ENCODE measurements at regions not wholly inside any gene's neighbourhood (a gene's known extent, or its start where the extent isn't known, plus 50 kb on each side); places are given as distances from the start of the nearest gene placed in this dataset.
A peak's percentile ranks its signal among the peaks of the same experiment; 100 is the strongest.

DNA sequence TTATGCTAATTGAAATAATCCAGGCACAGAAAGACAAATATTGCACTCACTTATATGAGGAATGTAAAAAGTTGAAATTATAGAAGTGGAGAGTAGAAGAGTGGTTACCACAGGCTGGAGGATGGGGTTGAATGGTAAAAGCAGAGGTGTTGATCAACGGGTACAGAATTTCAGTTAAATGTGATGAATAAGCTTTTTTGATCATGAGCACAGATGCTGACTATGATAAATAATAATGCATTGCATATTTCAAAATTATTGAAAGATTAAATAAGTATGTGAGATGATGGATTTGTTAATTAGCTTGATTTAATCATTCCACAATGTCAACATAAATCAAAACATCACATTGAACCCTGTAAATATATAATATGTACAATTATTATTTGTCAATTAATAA is 213.1 kb downstream of the DCAF12L2 start:
- ChIA-PET POLR2A (no interaction called here), CTCF (no interaction called here)
- Histone ChIP-seq H3K9me3 (no peaks in the 10 kb centered on the region), H3K36me3 (ENCODE audit: control insufficient read depth in 2 of 2, extremely low read depth in 1 of 2, insufficient read depth in 1 of 2, low read length in 1 of 2) (no peaks in the 10 kb centered on the region), H3K27ac (ENCODE audit: low read length) (no peak overlapping the region), H3K27me3 (replicated peaks in 1 of 2; ENCODE audit: control insufficient read depth in 2 of 2, extremely low read depth in 1 of 2, insufficient read depth in 2 of 2, low read length in 1 of 2) (no peaks in the 10 kb centered on the region), H3K4me1 (ENCODE audit: control insufficient read depth in 1 of 2, extremely low read depth in 1 of 2, insufficient read depth in 2 of 2, low read length in 2 of 2) (no peaks in the 10 kb centered on the region), H3K4me3 (ENCODE audit: control insufficient read depth in 1 of 2, extremely low read depth in 1 of 2, low read length in 1 of 2) (no peak overlapping the region)
- Mint-ChIP-seq H3K36me3 (no peaks in the 10 kb centered on the region), H3K4me3 (no peak overlapping the region), H3K27ac (no peak overlapping the region), H3K9me3 (peaks cover 0 to 3% (median 0%) of the 10 kb centered on the region in 3 donors), H3K27me3 (peaks cover 0 to 8% of the 10 kb centered on the region in 2 donors), H3K4me1 (no peaks in the 10 kb centered on the region)
- ATAC-seq (replicated peaks in 1 of 4), result no peak
- DNase-seq, result no peak
- no CpG with 5 or more reads among the region's 1 CpG for WGBS (ENCODE audit: insufficient coverage)

DNA sequence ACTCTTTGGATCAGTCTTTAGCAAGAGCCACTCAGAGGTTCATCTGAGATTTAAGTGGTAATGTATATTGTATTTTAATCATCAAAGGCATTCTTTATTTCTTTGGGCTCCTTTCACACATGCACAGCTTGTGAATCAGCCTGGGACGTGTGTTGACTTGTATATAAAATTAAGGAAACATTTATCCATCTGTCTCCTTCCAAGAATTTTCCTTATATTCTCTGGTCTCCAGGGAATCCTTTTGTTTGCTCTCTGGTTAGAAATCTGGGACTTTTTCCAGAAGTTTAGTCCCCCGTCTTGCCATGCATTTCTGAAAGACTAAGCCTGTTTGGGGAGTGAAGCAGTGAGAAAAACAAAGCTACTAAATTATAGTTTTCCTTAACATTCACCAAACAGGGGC is 212.3 kb downstream of the DCAF12L2 start:
- H3K4me3 Mint-ChIP-seq, result no peak overlapping the region
- H3K27ac Mint-ChIP-seq, result no peak overlapping the region
- H3K27me3 ChIP-seq (replicated peaks in 1 of 2; ENCODE audit: control insufficient read depth in 2 of 2, extremely low read depth in 1 of 2, insufficient read depth in 2 of 2, low read length in 1 of 2), result no peaks in the 10 kb centered on the region
- H3K27me3 Mint-ChIP-seq, result peaks cover 0 to 8% of the 10 kb centered on the region in 2 donors
- DNase-seq (no peak), ATAC-seq (replicated peaks in 1 of 4) (no peak)
- H3K27ac ChIP-seq (ENCODE audit: low read length), result no peak overlapping the region
- WGBS (ENCODE audit: insufficient coverage), result no CpG with 5 or more reads among the region's 2 CpGs
- H3K9me3 Mint-ChIP-seq, result peaks cover 0 to 3% (median 0%) of the 10 kb centered on the region in 3 donors
- H3K4me1 ChIP-seq (ENCODE audit: control insufficient read depth in 1 of 2, extremely low read depth in 1 of 2, insufficient read depth in 2 of 2, low read length in 2 of 2), result no peaks in the 10 kb centered on the region
- ChIA-PET POLR2A (interaction anchor here in 1 of 2 donors (0.6 kb wide), 1 partner anchor 1582 kb away, joined by 3 read pairs; no protein-coding TSS in a partner anchor), CTCF (no interaction called here)
- no peaks in the 10 kb centered on the region for H3K9me3 ChIP-seq
- H3K36me3 ChIP-seq (ENCODE audit: control insufficient read depth in 2 of 2, extremely low read depth in 1 of 2, insufficient read depth in 1 of 2, low read length in 1 of 2), result no peaks in the 10 kb centered on the region
- no peaks in the 10 kb centered on the region for H3K36me3 Mint-ChIP-seq
- no peaks in the 10 kb centered on the region for H3K4me1 Mint-ChIP-seq
- no peak overlapping the region for H3K4me3 ChIP-seq (ENCODE audit: control insufficient read depth in 1 of 2, extremely low read depth in 1 of 2, low read length in 1 of 2)

DNA sequence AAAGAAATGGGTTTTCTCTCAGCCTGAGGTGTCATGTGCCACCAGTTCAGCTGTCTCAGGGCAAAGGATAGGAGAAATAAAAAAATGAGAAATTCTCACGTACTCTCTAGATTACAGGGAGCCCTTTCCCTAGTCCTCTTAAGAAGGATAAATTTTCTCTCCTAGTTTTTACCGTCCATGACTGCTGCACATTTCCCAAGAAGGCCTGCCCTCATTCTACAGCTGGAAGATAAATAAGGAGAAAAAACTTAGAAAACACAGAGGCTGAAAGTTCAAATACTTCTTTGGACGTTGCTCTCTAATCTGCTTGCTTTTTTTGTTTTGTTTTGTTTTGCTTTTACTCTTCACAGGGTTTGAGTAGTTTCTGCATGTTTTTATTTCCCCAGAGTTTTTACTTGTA is 211.9 kb downstream of the DCAF12L2 start:
- Mint-ChIP-seq H3K27me3 (peaks cover 0 to 8% of the 10 kb centered on the region in 2 donors), H3K36me3 (no peaks in the 10 kb centered on the region), H3K27ac (no peak overlapping the region), H3K4me1 (no peaks in the 10 kb centered on the region), H3K4me3 (no peak overlapping the region), H3K9me3 (peaks cover 0 to 3% (median 0%) of the 10 kb centered on the region in 3 donors)
- no peak overlapping the region for H3K27ac ChIP-seq (ENCODE audit: low read length)
- H3K36me3 ChIP-seq (ENCODE audit: control insufficient read depth in 2 of 2, extremely low read depth in 1 of 2, insufficient read depth in 1 of 2, low read length in 1 of 2), result no peaks in the 10 kb centered on the region
- no peaks in the 10 kb centered on the region for H3K27me3 ChIP-seq (replicated peaks in 1 of 2; ENCODE audit: control insufficient read depth in 2 of 2, extremely low read depth in 1 of 2, insufficient read depth in 2 of 2, low read length in 1 of 2)
- ChIA-PET CTCF (no interaction called here), POLR2A (interaction anchor here in 1 of 2 donors (0.6 kb wide), 1 partner anchor 1583 kb away, joined by 3 read pairs; no protein-coding TSS in a partner anchor)
- no peaks in the 10 kb centered on the region for H3K4me1 ChIP-seq (ENCODE audit: control insufficient read depth in 1 of 2, extremely low read depth in 1 of 2, insufficient read depth in 2 of 2, low read length in 2 of 2)
- DNase-seq (no peak), ATAC-seq (replicated peaks in 1 of 4) (no peak)
- WGBS (ENCODE audit: insufficient coverage), result no CpG with 5 or more reads among the region's 3 CpGs
- H3K9me3 ChIP-seq, result no peaks in the 10 kb centered on the region
- no peak overlapping the region for H3K4me3 ChIP-seq (ENCODE audit: control insufficient read depth in 1 of 2, extremely low read depth in 1 of 2, low read length in 1 of 2)

DNA sequence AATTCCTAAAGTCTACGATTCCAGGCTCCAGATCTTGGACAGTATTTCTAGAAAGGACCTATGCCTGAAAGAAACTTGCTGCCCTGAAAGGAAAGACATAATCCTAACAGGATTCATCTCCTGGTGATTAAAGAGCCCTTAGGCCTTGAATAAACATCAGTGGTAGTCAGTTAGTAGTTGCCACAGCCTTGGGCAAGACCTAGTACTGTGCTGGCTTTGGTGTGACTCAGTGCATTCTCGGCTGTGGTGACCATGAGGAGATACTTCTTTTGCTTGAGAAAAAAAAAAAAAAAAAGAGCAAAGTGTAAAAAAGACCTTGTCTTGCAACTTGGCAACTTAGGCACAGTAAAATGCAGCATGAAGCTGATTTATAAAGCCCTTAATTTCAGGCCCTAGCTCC is 188.2 kb downstream of the DCAF12L2 start:
- Histone ChIP-seq H3K36me3 (ENCODE audit: control insufficient read depth in 2 of 2, extremely low read depth in 1 of 2, insufficient read depth in 1 of 2, low read length in 1 of 2) (no peaks in the 10 kb centered on the region), H3K27ac (ENCODE audit: low read length) (no peak overlapping the region), H3K9me3 (no peaks in the 10 kb centered on the region), H3K27me3 (replicated peaks in 1 of 2; ENCODE audit: control insufficient read depth in 2 of 2, extremely low read depth in 1 of 2, insufficient read depth in 2 of 2, low read length in 1 of 2) (no peaks in the 10 kb centered on the region), H3K4me1 (ENCODE audit: control insufficient read depth in 1 of 2, extremely low read depth in 1 of 2, insufficient read depth in 2 of 2, low read length in 2 of 2) (no peaks in the 10 kb centered on the region), H3K4me3 (ENCODE audit: control insufficient read depth in 1 of 2, extremely low read depth in 1 of 2, low read length in 1 of 2) (no peak overlapping the region)
- H3K4me3 Mint-ChIP-seq, result no peak overlapping the region
- ATAC-seq (replicated peaks in 1 of 4), result no peak
- H3K9me3 Mint-ChIP-seq, result peaks cover 0 to 5% (median 0%) of the 10 kb centered on the region in 3 donors
- no CpG with 5 or more reads among the region's 2 CpGs for WGBS (ENCODE audit: insufficient coverage)
- H3K27me3 Mint-ChIP-seq, result peaks cover 0 to 5% of the 10 kb centered on the region in 2 donors
- ChIA-PET CTCF (interaction anchor here in 1 of 2 donors (0.6 kb wide), 1 partner anchor 292 kb away, joined by 6 read pairs; no protein-coding TSS in a partner anchor), POLR2A (no interaction called here)
- no peaks in the 10 kb centered on the region for H3K4me1 Mint-ChIP-seq
- H3K36me3 Mint-ChIP-seq, result no peaks in the 10 kb centered on the region
- DNase-seq, result no peak
- H3K27ac Mint-ChIP-seq, result no peak overlapping the region

DNA sequence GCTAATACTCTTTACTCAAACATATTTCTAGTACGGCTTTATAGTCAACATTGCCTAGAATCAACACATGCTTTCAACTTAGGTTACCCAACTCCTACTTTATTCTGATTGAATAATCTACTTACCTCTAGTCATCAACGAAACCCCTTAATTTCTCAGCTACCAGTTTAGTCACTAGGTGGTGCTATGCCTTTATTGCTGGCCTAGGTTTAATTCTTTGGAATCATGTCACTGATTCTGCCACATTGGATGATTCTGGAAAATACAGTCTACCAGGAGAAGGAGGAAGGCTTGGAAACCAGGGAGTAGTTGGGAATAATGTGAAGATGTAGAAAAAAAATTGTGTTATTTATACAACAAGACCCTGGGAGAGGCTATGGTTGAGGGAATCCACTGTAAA is 167.7 kb downstream of the DCAF12L2 start:
- Histone ChIP-seq H3K4me1 (ENCODE audit: control insufficient read depth in 1 of 2, extremely low read depth in 1 of 2, insufficient read depth in 2 of 2, low read length in 2 of 2) (no peaks in the 10 kb centered on the region), H3K36me3 (ENCODE audit: control insufficient read depth in 2 of 2, extremely low read depth in 1 of 2, insufficient read depth in 1 of 2, low read length in 1 of 2) (no peaks in the 10 kb centered on the region), H3K27me3 (replicated peaks in 1 of 2; ENCODE audit: control insufficient read depth in 2 of 2, extremely low read depth in 1 of 2, insufficient read depth in 2 of 2, low read length in 1 of 2) (no peaks in the 10 kb centered on the region), H3K9me3 (no peaks in the 10 kb centered on the region), H3K4me3 (ENCODE audit: control insufficient read depth in 1 of 2, extremely low read depth in 1 of 2, low read length in 1 of 2) (no peak overlapping the region), H3K27ac (ENCODE audit: low read length) (no peak overlapping the region)
- Mint-ChIP-seq H3K9me3 (no peaks in the 10 kb centered on the region), H3K4me3 (no peak overlapping the region), H3K4me1 (no peaks in the 10 kb centered on the region), H3K36me3 (no peaks in the 10 kb centered on the region), H3K27me3 (peaks cover 0 to 8% of the 10 kb centered on the region in 2 donors), H3K27ac (no peak overlapping the region)
- CTCF ChIA-PET, result no interaction called here
- POLR2A ChIA-PET, result no interaction called here
- no peak for DNase-seq
- no CpG with 5 or more reads among the region's 2 CpGs for WGBS (ENCODE audit: insufficient coverage)
- no peak for ATAC-seq (replicated peaks in 1 of 4)

DNA sequence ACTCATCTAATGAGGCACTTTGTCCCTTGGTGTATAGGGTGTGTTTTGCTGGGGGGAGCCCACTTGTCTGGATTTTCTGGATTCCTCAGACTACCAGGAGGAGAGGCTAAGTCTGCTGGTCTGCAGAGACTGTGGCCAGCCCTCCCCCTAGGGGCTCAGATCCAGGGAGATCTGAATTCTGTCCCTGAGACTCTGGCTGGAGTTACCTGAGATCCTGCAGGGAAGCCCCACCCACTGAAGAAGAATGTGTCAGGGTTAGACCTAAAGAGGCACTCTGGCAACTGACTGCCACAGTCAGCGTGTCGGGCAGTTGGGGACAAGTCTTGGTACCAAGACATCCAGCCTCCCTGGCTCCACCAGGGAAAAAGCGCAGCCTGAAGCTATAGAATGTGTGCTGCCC is 138.9 kb downstream of the DCAF12L2 start:
- Histone ChIP-seq H3K27ac (ENCODE audit: low read length) (no peak overlapping the region), H3K27me3 (replicated peaks in 1 of 2; ENCODE audit: control insufficient read depth in 2 of 2, extremely low read depth in 1 of 2, insufficient read depth in 2 of 2, low read length in 1 of 2) (no peaks in the 10 kb centered on the region), H3K4me3 (ENCODE audit: control insufficient read depth in 1 of 2, extremely low read depth in 1 of 2, low read length in 1 of 2) (no peak overlapping the region), H3K36me3 (ENCODE audit: control insufficient read depth in 2 of 2, extremely low read depth in 1 of 2, insufficient read depth in 1 of 2, low read length in 1 of 2) (no peaks in the 10 kb centered on the region), H3K4me1 (ENCODE audit: control insufficient read depth in 1 of 2, extremely low read depth in 1 of 2, insufficient read depth in 2 of 2, low read length in 2 of 2) (no peaks in the 10 kb centered on the region), H3K9me3 (no peaks in the 10 kb centered on the region)
- Mint-ChIP-seq H3K9me3 (peaks cover 0 to 11% (median 1%) of the 10 kb centered on the region in 3 donors), H3K4me3 (no peak overlapping the region), H3K27ac (no peak overlapping the region), H3K4me1 (no peaks in the 10 kb centered on the region), H3K36me3 (no peaks in the 10 kb centered on the region), H3K27me3 (peaks cover 0 to 11% of the 10 kb centered on the region in 2 donors)
- CTCF ChIA-PET, result no interaction called here
- DNase-seq, result no peak
- no CpG with 5 or more reads among the region's 3 CpGs for WGBS (ENCODE audit: insufficient coverage)
- POLR2A ChIA-PET, result no interaction called here
- no peak for ATAC-seq (replicated peaks in 1 of 4)

DNA sequence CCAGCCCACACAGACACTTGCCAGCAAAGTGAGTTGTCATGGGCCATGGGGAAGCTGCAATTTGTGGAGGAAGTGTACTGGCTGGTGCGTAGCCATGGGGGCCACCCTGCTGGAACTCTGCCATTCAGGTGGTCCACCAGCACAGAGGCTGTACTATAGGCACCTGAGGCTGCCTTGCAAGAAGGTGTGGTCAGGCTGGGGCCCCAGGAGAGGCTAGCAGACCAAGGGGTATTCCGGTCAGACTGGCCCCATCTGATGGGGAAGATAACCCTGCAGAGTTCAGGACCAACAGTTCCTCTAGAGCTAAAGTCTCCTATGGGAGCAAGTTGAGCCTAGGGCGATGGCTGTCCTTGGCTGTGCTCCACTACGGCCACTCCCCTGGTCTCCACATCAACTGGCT is 136.1 kb downstream of the DCAF12L2 start:
- Histone ChIP-seq H3K4me1 (ENCODE audit: control insufficient read depth in 1 of 2, extremely low read depth in 1 of 2, insufficient read depth in 2 of 2, low read length in 2 of 2) (no peaks in the 10 kb centered on the region), H3K4me3 (ENCODE audit: control insufficient read depth in 1 of 2, extremely low read depth in 1 of 2, low read length in 1 of 2) (no peak overlapping the region), H3K27ac (ENCODE audit: low read length) (no peak overlapping the region), H3K36me3 (ENCODE audit: control insufficient read depth in 2 of 2, extremely low read depth in 1 of 2, insufficient read depth in 1 of 2, low read length in 1 of 2) (no peaks in the 10 kb centered on the region), H3K9me3 (no peaks in the 10 kb centered on the region), H3K27me3 (replicated peaks in 1 of 2; ENCODE audit: control insufficient read depth in 2 of 2, extremely low read depth in 1 of 2, insufficient read depth in 2 of 2, low read length in 1 of 2) (no peaks in the 10 kb centered on the region)
- peaks cover 0 to 6% (median 0%) of the 10 kb centered on the region in 3 donors for H3K9me3 Mint-ChIP-seq
- CTCF ChIA-PET, result no interaction called here
- H3K36me3 Mint-ChIP-seq, result no peaks in the 10 kb centered on the region
- POLR2A ChIA-PET, result no interaction called here
- no peak for DNase-seq
- WGBS (ENCODE audit: insufficient coverage), result 83% methylated on average over 1 of the region's 4 CpGs
- no peak overlapping the region for H3K4me3 Mint-ChIP-seq
- ATAC-seq (replicated peaks in 1 of 4), result peak in 1 of 4 experiments; percentile 12
- H3K27ac Mint-ChIP-seq, result no peak overlapping the region
- peaks cover 0 to 11% of the 10 kb centered on the region in 2 donors for H3K27me3 Mint-ChIP-seq
- H3K4me1 Mint-ChIP-seq, result no peaks in the 10 kb centered on the region
